ENCODE measurements at regions not wholly inside any gene's neighbourhood (a gene's known extent, or its start where the extent isn't known, plus 50 kb on each side); places are given as distances from the start of the nearest gene placed in this dataset.

DNA sequence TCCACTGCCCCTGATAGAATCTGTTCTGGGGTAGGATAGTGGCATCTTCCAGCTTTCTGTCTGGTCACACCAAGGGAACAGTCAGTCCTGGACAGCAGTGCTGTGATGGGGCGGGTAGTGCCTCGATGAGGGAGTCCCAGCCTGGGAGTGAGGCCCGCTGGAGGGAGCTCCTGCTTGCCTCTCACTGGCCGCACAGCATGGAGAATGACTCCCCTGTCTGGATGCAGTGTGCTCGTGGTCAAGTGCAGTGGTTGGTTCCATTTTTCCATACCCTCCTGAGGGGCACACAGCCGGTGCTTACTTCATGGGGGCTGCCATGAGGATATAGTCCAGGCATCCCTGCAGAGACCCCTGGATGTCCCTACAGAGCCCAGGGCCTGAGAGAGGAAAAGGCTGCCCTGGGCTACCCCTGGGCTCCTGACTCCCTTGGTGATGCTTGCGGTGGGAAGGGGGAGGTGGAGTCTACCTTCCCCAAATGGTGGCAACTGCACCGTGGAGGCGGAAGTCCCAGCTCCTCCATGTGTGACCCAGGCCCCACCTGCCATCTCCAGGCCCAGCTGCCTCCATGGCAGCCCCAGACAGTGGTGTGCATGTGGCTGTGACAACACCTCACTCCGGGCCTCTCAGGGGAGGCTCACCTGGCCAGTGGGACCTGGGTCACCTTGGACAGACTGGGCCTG lies 212.5 kb downstream of the GLI2 start:
- TF ChIP-seq TAF1 (IDR thresholded peaks at IDR 0.05; ENCODE audit: low read depth) (no peak), CTCF (IDR thresholded peaks at IDR 0.05; ENCODE audit: poor library complexity, severe bottlenecking) (no peak), EZH2 (IDR thresholded peaks at IDR 0.05; ENCODE audit: borderline replicate concordance, insufficient read depth, low read length, poor library complexity, severe bottlenecking) (no peak), POLR2AphosphoS5 (IDR thresholded peaks at IDR 0.05) (no peak), MXI1 (conservative IDR thresholded peaks at IDR 0.05; ENCODE audit: poor library complexity, severe bottlenecking) (no peak), RAD21 (conservative IDR thresholded peaks at IDR 0.05) (no peak)
- TF ChIP-seq, protein P1, sequence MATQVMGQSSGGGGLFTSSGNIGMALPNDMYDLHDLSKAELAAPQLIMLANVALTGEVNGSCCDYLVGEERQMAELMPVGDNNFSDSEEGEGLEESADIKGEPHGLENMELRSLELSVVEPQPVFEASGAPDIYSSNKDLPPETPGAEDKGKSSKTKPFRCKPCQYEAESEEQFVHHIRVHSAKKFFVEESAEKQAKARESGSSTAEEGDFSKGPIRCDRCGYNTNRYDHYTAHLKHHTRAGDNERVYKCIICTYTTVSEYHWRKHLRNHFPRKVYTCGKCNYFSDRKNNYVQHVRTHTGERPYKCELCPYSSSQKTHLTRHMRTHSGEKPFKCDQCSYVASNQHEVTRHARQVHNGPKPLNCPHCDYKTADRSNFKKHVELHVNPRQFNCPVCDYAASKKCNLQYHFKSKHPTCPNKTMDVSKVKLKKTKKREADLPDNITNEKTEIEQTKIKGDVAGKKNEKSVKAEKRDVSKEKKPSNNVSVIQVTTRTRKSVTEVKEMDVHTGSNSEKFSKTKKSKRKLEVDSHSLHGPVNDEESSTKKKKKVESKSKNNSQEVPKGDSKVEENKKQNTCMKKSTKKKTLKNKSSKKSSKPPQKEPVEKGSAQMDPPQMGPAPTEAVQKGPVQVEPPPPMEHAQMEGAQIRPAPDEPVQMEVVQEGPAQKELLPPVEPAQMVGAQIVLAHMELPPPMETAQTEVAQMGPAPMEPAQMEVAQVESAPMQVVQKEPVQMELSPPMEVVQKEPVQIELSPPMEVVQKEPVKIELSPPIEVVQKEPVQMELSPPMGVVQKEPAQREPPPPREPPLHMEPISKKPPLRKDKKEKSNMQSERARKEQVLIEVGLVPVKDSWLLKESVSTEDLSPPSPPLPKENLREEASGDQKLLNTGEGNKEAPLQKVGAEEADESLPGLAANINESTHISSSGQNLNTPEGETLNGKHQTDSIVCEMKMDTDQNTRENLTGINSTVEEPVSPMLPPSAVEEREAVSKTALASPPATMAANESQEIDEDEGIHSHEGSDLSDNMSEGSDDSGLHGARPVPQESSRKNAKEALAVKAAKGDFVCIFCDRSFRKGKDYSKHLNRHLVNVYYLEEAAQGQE (IDR thresholded peaks at IDR 0.05; ENCODE audit: borderline replicate concordance): no peak

Measured in neural cell (in vitro differentiated cells).